IPS DF 6.9 (cell line): ENCODE measurements at regions not wholly inside any gene's neighbourhood (a gene's known extent, or its start where the extent isn't known, plus 50 kb on each side); places are given as distances from the start of the nearest gene placed in this dataset.
"Not testable (repeated sequence)": the region's sequence is repeated elsewhere in the genome, so short reads cannot be mapped to it uniquely, and the experiment has no call there.

Experiments used
- DNase-seq: peaks from one replicate; pipeline ENCODE4 v3.0.0-alpha.2; 2013; ENCODE audit warnings: low read depth, low spot score
- H3K27ac ChIP-seq: one replicate; pipeline ENCODE4 v1.5.1; 2013; ENCODE audit warnings: low read length, control low read depth
- H3K27me3 ChIP-seq: 2 replicates; pipeline ENCODE4 v1.6.1; 2013; ENCODE audit warnings: mild to moderate bottlenecking, low read length; ENCODE audit not compliant: control insufficient read depth, insufficient read depth
- H3K36me3 ChIP-seq: 2 replicates; pipeline ENCODE4 v1.6.1; 2013; ENCODE audit warnings: low read length; ENCODE audit not compliant: control insufficient read depth, insufficient read depth
- H3K4me1 ChIP-seq: 2 replicates; pipeline ENCODE4 v1.6.1; 2013; ENCODE audit warnings: low read length; ENCODE audit not compliant: control insufficient read depth, insufficient read depth
- H3K4me3 ChIP-seq: 2 replicates; pipeline ENCODE4 v1.5.1; 2013; ENCODE audit warnings: mild to moderate bottlenecking, low read length
- H3K9me3 ChIP-seq: 2 replicates; pipeline ENCODE4 v1.6.1; 2013; ENCODE audit warnings: low read length, inconsistent platforms; ENCODE audit not compliant: control insufficient read depth, insufficient read depth
- WGBS: extraction: QIAGEN DNeasy Blood & Tissue Kit; methylation state at CpG from one replicate; pipeline ENCODE4 v1.1.7; 2013; ENCODE audit warnings: mixed read lengths, missing lambda C conversion rate; ENCODE audit not compliant: insufficient read length, insufficient coverage; 5-methylcytosine and 5-hydroxymethylcytosine counted together

GRCh38 chr20:53652859-53653517 lies 59.3 kb upstream of the ZNF217 start:
- Histone ChIP-seq H3K4me3 (no peak overlapping the region), H3K36me3 (no peaks in the 10 kb centered on the region), H3K27ac (no peak overlapping the region), H3K9me3 (no peaks in the 10 kb centered on the region), H3K4me1 (no peaks in the 10 kb centered on the region), H3K27me3 (no peaks in the 10 kb centered on the region)
- WGBS, result no CpG with 5 or more reads among the region's 5 CpGs
- no peak for DNase-seq

- WGBS, result no CpG with 5 or more reads among the region's 7 CpGs
- no peaks in the 10 kb centered on the region for H3K4me1 ChIP-seq
- no peak for DNase-seq
- H3K27ac ChIP-seq, result no peak overlapping the region
- H3K4me3 ChIP-seq, result no peak overlapping the region
- no peaks in the 10 kb centered on the region for H3K36me3 ChIP-seq
- no peaks in the 10 kb centered on the region for H3K27me3 ChIP-seq
- no peaks in the 10 kb centered on the region for H3K9me3 ChIP-seq
These were observed 58.6 kb upstream of the ZNF217 start for GRCh38 chr20:53652090-53652858.

- DNase-seq, H3K4me1 ChIP-seq, H3K9me3 ChIP-seq, H3K27me3 ChIP-seq, H3K27ac ChIP-seq, H3K4me3 ChIP-seq, H3K36me3 ChIP-seq: not testable (repeated sequence)
- no CpG with 5 or more reads among the region's 10 CpGs for WGBS
These were observed 55.9 kb upstream of the ZNF217 start for GRCh38 chr20:53649493-53649892.

DNA sequence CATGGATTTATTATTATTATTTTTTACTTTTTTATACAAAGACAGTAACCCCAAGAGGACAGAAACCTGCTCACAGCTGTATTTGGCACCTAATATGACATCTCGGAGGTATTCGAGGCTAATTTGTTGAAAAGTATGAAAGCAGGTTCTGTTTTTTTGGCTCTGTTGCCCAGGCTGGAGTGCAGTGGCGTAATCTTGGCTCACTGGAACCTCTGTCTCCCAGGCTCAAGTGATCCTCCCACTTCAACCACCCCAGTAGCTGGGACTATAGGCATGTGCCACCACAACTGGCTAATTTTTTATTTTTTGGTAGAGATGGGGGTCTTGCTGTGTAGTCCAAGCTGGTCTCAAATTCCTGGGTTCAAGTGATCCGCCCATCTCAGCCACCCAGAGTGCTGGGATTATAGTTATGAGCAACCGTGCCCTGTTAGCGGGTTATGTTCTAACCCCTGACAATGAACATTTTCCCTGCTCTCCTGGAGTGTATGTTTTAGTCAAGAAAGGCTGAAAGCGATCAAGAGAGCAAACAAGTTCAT lies 53.7 kb upstream of the ZNF217 start:
- DNase-seq, result no peak
- no peaks in the 10 kb centered on the region for H3K36me3 ChIP-seq
- no peaks in the 10 kb centered on the region for H3K27me3 ChIP-seq
- no peak overlapping the region for H3K4me3 ChIP-seq
- H3K9me3 ChIP-seq, result no peaks in the 10 kb centered on the region
- no peaks in the 10 kb centered on the region for H3K4me1 ChIP-seq
- WGBS, result no CpG with 5 or more reads among the region's 7 CpGs
- no peak overlapping the region for H3K27ac ChIP-seq

DNA sequence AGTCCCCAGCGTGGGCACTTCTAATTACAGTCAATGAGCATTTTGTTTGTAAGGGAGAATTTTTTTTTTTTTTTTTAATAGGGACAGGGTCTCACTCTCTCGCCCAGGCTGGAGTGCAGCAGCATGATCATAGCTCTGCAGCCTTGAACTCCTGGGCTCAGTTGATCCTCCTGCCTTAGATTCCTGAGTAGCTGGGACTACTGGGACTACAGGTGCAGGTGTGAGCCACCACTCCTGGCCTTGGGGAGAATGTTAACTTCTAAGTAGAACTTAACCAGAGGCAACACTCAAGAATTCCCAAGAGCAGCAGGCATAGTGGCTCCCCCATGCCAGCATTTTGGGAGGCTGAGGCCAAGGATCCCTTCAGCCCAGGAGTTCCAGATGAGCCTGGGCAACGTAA lies 52.9 kb upstream of the ZNF217 start:
- Histone ChIP-seq H3K4me1 (no peaks in the 10 kb centered on the region), H3K27ac (no peak overlapping the region), H3K4me3 (no peak overlapping the region), H3K27me3 (no peaks in the 10 kb centered on the region), H3K9me3 (no peaks in the 10 kb centered on the region), H3K36me3 (no peaks in the 10 kb centered on the region)
- no CpG with 5 or more reads among the region's 3 CpGs for WGBS
- DNase-seq, result no peak

- Histone ChIP-seq H3K9me3 (no peaks in the 10 kb centered on the region), H3K27me3 (no peaks in the 10 kb centered on the region), H3K4me3 (no peak overlapping the region), H3K4me1 (no peaks in the 10 kb centered on the region), H3K27ac (no peak overlapping the region), H3K36me3 (no peaks in the 10 kb centered on the region)
- no CpG with 5 or more reads among the region's 2 CpGs for WGBS
- no peak for DNase-seq
These were observed 51.9 kb upstream of the ZNF217 start for GRCh38 chr20:53645582-53645897.

- WGBS, result no CpG with 5 or more reads among the region's 8 CpGs
- H3K4me3 ChIP-seq, H3K36me3 ChIP-seq, H3K27ac ChIP-seq, H3K27me3 ChIP-seq, DNase-seq, H3K9me3 ChIP-seq, H3K4me1 ChIP-seq: not testable (repeated sequence)
These were observed 50.5 kb upstream of the ZNF217 start for GRCh38 chr20:53644108-53644507.
